GM20431 (cell line): ENCODE measurements at regions not wholly inside any gene's neighbourhood (a gene's known extent, or its start where the extent isn't known, plus 50 kb on each side); places are given as distances from the start of the nearest gene placed in this dataset.
"Not testable (repeated sequence)": the region's sequence is repeated elsewhere in the genome, so short reads cannot be mapped to it uniquely, and the experiment has no call there.

Experiments used
- in situ Hi-C: fragments of 300-500 bp; cut with MseI, MboI; formaldehyde crosslinking; loops from one replicate; pipeline ENCODE4 v1.15.0; 2020; ENCODE audit warnings: low sequenced_read_pairs; ENCODE audit not compliant: unreplicated experiment

GRCh38 chr3:59250600-59250999, 200.8 kb upstream of the CFAP20DC start:
- in situ Hi-C loops: no loop called here

GRCh38 chr3:59249698-59250361, 200.0 kb upstream of the CFAP20DC start:
- in situ Hi-C loops: no loop called here

GRCh38 chr3:59249004-59249403, 199.2 kb upstream of the CFAP20DC start:
- in situ Hi-C loops: no loop called here

- in situ Hi-C loops: no loop called here
These were observed 197.6 kb upstream of the CFAP20DC start for GRCh38 chr3:59247402-59247841.

- in situ Hi-C loops: no loop called here
These were observed 197.0 kb upstream of the CFAP20DC start for GRCh38 chr3:59246719-59247401.

- in situ Hi-C loops: no loop called here
These were observed 196.2 kb upstream of the CFAP20DC start for GRCh38 chr3:59245859-59246501.

GRCh38 chr3:59245300-59245858, 195.6 kb upstream of the CFAP20DC start:
- in situ Hi-C loops: no loop called here

GRCh38 chr3:59244343-59244742, 194.5 kb upstream of the CFAP20DC start:
- in situ Hi-C loops: no loop called here

GRCh38 chr3:59243476-59243875, 193.7 kb upstream of the CFAP20DC start:
- in situ Hi-C loops: no loop called here

GRCh38 chr3:59240666-59241255, 190.9 kb upstream of the CFAP20DC start:
- in situ Hi-C loops: no loop called here

GRCh38 chr3:59237121-59237520, 187.3 kb upstream of the CFAP20DC start:
- in situ Hi-C loops: no loop called here

GRCh38 chr3:59235634-59236012, 185.8 kb upstream of the CFAP20DC start:
- in situ Hi-C loops: no loop called here

GRCh38 chr3:59234884-59235633, 185.2 kb upstream of the CFAP20DC start:
- in situ Hi-C loops: no loop called here

GRCh38 chr3:59230379-59230778, 180.6 kb upstream of the CFAP20DC start:
- in situ Hi-C loops: not testable (repeated sequence)

- in situ Hi-C loops: loop anchor here (25.0 kb wide), 1 partner anchor 648 kb away; no protein-coding TSS in a partner anchor
These were observed 164.0 kb upstream of the CFAP20DC start for GRCh38 chr3:59213860-59214259.

- in situ Hi-C loops: loop anchor here (25.0 kb wide), 1 partner anchor 650 kb away; no protein-coding TSS in a partner anchor
These were observed 162.4 kb upstream of the CFAP20DC start for GRCh38 chr3:59212128-59212779.

- in situ Hi-C loops: loop anchor here (25.0 kb wide), 1 partner anchor 652 kb away; no protein-coding TSS in a partner anchor
These were observed 160.4 kb upstream of the CFAP20DC start for GRCh38 chr3:59210260-59210659.

- in situ Hi-C loops: no loop called here
These were observed 142.6 kb upstream of the CFAP20DC start for GRCh38 chr3:59192473-59192872.

GRCh38 chr3:59191651-59192050, 141.8 kb upstream of the CFAP20DC start:
- in situ Hi-C loops: no loop called here
